GM19351 (cell line): ENCODE measurements at regions not wholly inside any gene's neighbourhood (a gene's known extent, or its start where the extent isn't known, plus 50 kb on each side); places are given as distances from the start of the nearest gene placed in this dataset.

ENCODE experiments used
- ATAC-seq: cut with Tn5 transposase; IDR thresholded peaks from one replicate; pipeline ENCODE4 v1.9.1; 2021; ENCODE audit warnings: mild to moderate bottlenecking, moderate library complexity; ENCODE audit not compliant: unreplicated experiment

GRCh38 chr4:110878413-110878812 is 255.5 kb upstream of the PITX2 start:
- no peak for ATAC-seq

GRCh38 chr4:110878956-110879355 is 256.1 kb upstream of the PITX2 start:
- ATAC-seq, result no peak

GRCh38 chr4:110886270-110886669 is 263.4 kb upstream of the PITX2 start:
- no peak for ATAC-seq

GRCh38 chr4:110886856-110887255 is 264.0 kb upstream of the PITX2 start:
- ATAC-seq, result no peak

GRCh38 chr4:110897784-110898183 is 274.9 kb upstream of the PITX2 start:
- no peak for ATAC-seq

GRCh38 chr4:110898290-110898689 is 275.4 kb upstream of the PITX2 start:
- ATAC-seq, result peak; percentile 91

GRCh38 chr4:110900213-110900769 is 277.4 kb upstream of the PITX2 start:
- no peak for ATAC-seq

- ATAC-seq, result no peak
Observed at GRCh38 chr4:110902500-110902899, 279.6 kb upstream of the PITX2 start.

GRCh38 chr4:110904435-110905065 is 281.7 kb upstream of the PITX2 start:
- ATAC-seq, result no peak

- no peak for ATAC-seq
Observed at GRCh38 chr4:110905367-110905766, 282.5 kb upstream of the PITX2 start.

GRCh38 chr4:110907801-110908313 is 285.0 kb upstream of the PITX2 start:
- no peak for ATAC-seq

- ATAC-seq, result no peak
Observed at GRCh38 chr4:110914791-110915190, 291.9 kb upstream of the PITX2 start.

GRCh38 chr4:110915301-110915700 is 292.4 kb upstream of the PITX2 start:
- ATAC-seq, result no peak

- no peak for ATAC-seq
Observed at GRCh38 chr4:110916505-110916904, 293.6 kb upstream of the PITX2 start.

- ATAC-seq, result no peak
Observed at GRCh38 chr4:110917835-110918234, 295.0 kb upstream of the PITX2 start.

GRCh38 chr4:110920990-110921389 is 298.1 kb upstream of the PITX2 start:
- no peak for ATAC-seq

GRCh38 chr4:110924761-110925160 is 301.9 kb upstream of the PITX2 start:
- no peak for ATAC-seq

- ATAC-seq, result no peak
Observed at GRCh38 chr4:110926841-110927400, 304.0 kb upstream of the PITX2 start.

- no peak for ATAC-seq
Observed at GRCh38 chr4:110933341-110933740, 310.5 kb upstream of the PITX2 start.

GRCh38 chr4:110944501-110944900 is 321.6 kb upstream of the PITX2 start:
- ATAC-seq, result no peak

GRCh38 chr4:110945600-110945999 is 322.7 kb upstream of the PITX2 start:
- ATAC-seq, result no peak

- ATAC-seq, result no peak
Observed at GRCh38 chr4:110949542-110949941, 326.7 kb upstream of the PITX2 start.
